COLO668 (cell line): ENCODE measurements at regions not wholly inside any gene's neighbourhood (a gene's known extent, or its start where the extent isn't known, plus 50 kb on each side); places are given as distances from the start of the nearest gene placed in this dataset.
"Not testable (repeated sequence)": the region's sequence is repeated elsewhere in the genome, so short reads cannot be mapped to it uniquely, and the experiment has no call there.

Experiments
- DNase-seq: peaks from one replicate; lab custom pipeline; 2025; ENCODE audit not compliant: unreplicated experiment; lab: John Stamatoyannopoulos, UW

- DNase-seq = no peak
These were observed 578.7 kb upstream of the NRP1 start for GRCh38 chr10:33913194-33913593.

GRCh38 chr10:33909476-33909875, 575.0 kb upstream of the NRP1 start:
- DNase-seq = not testable (repeated sequence)

GRCh38 chr10:33901166-33901565, 566.7 kb upstream of the NRP1 start:
- no peak for DNase-seq

- no peak for DNase-seq
These were observed 566.1 kb upstream of the NRP1 start for GRCh38 chr10:33900596-33900995.

GRCh38 chr10:33899578-33900531, 565.4 kb upstream of the NRP1 start:
- no peak for DNase-seq

- DNase-seq = no peak
These were observed 562.9 kb upstream of the NRP1 start for GRCh38 chr10:33897291-33897752.

GRCh38 chr10:33893506-33893905, 559.0 kb upstream of the NRP1 start:
- no peak for DNase-seq

- no peak for DNase-seq
These were observed 554.9 kb upstream of the NRP1 start for GRCh38 chr10:33889371-33889770.

- DNase-seq = no peak
These were observed 552.7 kb upstream of the NRP1 start for GRCh38 chr10:33887188-33887587.

- no peak for DNase-seq
These were observed 551.8 kb upstream of the NRP1 start for GRCh38 chr10:33886299-33886698.

GRCh38 chr10:33884604-33885003, 550.1 kb upstream of the NRP1 start:
- no peak for DNase-seq

- DNase-seq = no peak
These were observed 549.4 kb upstream of the NRP1 start for GRCh38 chr10:33883881-33884280.

- no peak for DNase-seq
These were observed 548.5 kb upstream of the NRP1 start for GRCh38 chr10:33882996-33883395.

GRCh38 chr10:33880291-33880690, 545.8 kb upstream of the NRP1 start:
- no peak for DNase-seq

- no peak for DNase-seq
These were observed 543.8 kb upstream of the NRP1 start for GRCh38 chr10:33878238-33878786.

GRCh38 chr10:33876584-33877400, 542.3 kb upstream of the NRP1 start:
- no peak for DNase-seq

- no peak for DNase-seq
These were observed 541.6 kb upstream of the NRP1 start for GRCh38 chr10:33875924-33876583.

- DNase-seq = no peak
These were observed 536.8 kb upstream of the NRP1 start for GRCh38 chr10:33871061-33871956.

GRCh38 chr10:33869481-33869880, 535.0 kb upstream of the NRP1 start:
- DNase-seq = no peak

- DNase-seq = no peak
These were observed 534.6 kb upstream of the NRP1 start for GRCh38 chr10:33869028-33869427.
